ENCODE measurements at regions not wholly inside any gene's neighbourhood (a gene's known extent, or its start where the extent isn't known, plus 50 kb on each side); places are given as distances from the start of the nearest gene placed in this dataset.

DNA sequence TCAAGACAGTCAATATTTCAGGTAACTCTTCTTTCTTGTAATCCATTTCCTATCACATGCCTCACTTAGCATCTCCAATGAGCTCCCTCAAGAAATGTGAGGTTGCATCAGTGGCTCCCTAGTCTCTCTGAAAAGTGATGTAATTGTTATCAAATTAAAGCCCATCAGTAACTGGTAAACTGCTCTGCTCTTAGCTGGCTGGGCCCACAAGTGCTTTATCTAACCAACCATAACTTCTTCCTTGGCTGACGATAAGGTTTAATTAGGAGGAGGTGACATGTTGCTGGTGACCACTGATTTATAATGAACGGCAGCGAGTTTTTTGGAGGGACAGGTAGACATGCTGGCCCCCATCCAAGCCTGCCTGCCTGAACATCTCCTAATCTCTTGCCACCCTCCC lies 79.6 kb downstream of the RTP4 start:
- TF ChIP-seq, protein P1, sequence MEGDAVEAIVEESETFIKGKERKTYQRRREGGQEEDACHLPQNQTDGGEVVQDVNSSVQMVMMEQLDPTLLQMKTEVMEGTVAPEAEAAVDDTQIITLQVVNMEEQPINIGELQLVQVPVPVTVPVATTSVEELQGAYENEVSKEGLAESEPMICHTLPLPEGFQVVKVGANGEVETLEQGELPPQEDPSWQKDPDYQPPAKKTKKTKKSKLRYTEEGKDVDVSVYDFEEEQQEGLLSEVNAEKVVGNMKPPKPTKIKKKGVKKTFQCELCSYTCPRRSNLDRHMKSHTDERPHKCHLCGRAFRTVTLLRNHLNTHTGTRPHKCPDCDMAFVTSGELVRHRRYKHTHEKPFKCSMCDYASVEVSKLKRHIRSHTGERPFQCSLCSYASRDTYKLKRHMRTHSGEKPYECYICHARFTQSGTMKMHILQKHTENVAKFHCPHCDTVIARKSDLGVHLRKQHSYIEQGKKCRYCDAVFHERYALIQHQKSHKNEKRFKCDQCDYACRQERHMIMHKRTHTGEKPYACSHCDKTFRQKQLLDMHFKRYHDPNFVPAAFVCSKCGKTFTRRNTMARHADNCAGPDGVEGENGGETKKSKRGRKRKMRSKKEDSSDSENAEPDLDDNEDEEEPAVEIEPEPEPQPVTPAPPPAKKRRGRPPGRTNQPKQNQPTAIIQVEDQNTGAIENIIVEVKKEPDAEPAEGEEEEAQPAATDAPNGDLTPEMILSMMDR (conservative IDR thresholded peaks at IDR 0.05 in 1 of 2, IDR thresholded peaks at IDR 0.05 in 1 of 2; ENCODE audit: extremely low read depth in 1 of 2, insufficient read depth in 1 of 2, low read depth in 1 of 2, low read length in 2 of 2), result no peak
- TF ChIP-seq EZH2 (IDR thresholded peaks at IDR 0.05; ENCODE audit: borderline replicate concordance, low read length), result no peak
